ENCODE measurements at regions not wholly inside any gene's neighbourhood (a gene's known extent, or its start where the extent isn't known, plus 50 kb on each side); places are given as distances from the start of the nearest gene placed in this dataset.

- TF ChIP-seq, protein P1, sequence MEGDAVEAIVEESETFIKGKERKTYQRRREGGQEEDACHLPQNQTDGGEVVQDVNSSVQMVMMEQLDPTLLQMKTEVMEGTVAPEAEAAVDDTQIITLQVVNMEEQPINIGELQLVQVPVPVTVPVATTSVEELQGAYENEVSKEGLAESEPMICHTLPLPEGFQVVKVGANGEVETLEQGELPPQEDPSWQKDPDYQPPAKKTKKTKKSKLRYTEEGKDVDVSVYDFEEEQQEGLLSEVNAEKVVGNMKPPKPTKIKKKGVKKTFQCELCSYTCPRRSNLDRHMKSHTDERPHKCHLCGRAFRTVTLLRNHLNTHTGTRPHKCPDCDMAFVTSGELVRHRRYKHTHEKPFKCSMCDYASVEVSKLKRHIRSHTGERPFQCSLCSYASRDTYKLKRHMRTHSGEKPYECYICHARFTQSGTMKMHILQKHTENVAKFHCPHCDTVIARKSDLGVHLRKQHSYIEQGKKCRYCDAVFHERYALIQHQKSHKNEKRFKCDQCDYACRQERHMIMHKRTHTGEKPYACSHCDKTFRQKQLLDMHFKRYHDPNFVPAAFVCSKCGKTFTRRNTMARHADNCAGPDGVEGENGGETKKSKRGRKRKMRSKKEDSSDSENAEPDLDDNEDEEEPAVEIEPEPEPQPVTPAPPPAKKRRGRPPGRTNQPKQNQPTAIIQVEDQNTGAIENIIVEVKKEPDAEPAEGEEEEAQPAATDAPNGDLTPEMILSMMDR (conservative IDR thresholded peaks at IDR 0.05), result no peak
- no peak for TF ChIP-seq EZH2 (IDR thresholded peaks at IDR 0.05; ENCODE audit: low read depth)
Observed at GRCh38 chr16:85473323-85473722, 139.8 kb upstream of the GSE1 start.

Data from PC-9 (cell line).